PC-3 (cell line): ENCODE measurements at regions not wholly inside any gene's neighbourhood (a gene's known extent, or its start where the extent isn't known, plus 50 kb on each side); places are given as distances from the start of the nearest gene placed in this dataset.
A peak's percentile ranks its signal among the peaks of the same experiment; 100 is the strongest.

Source experiments
- ATAC-seq: fragments of 200-7000 bp; cut with Tn5 transposase; 2 replicates; pipeline ENCODE4 v1.9.1; 2020; ENCODE audit warnings: mild to moderate bottlenecking, moderate library complexity
- BruUV-seq: library from RNA; stranded (reverse); fragments of 400-500 nt; replicated peaks from 2 replicates; lab custom pipeline; 2021; lab: Mats Ljungman, UMichigan
- CTCF ChIA-PET: fragments of 300-600 bp; sonication (Branson Sonifier 250); formaldehyde crosslinking; loops from one replicate; lab custom pipeline; 2022; ENCODE audit warnings: antibody characterized with exemption; lab: Charles Lee
- POLR2A ChIA-PET: fragments of 300-600 bp; sonication (Branson Sonifier 250); formaldehyde crosslinking; loops from one replicate; lab custom pipeline; 2022; ENCODE audit warnings: antibody characterized with exemption; ENCODE audit not compliant: unreplicated experiment; lab: Charles Lee
- DNase-seq: peaks from one replicate; pipeline ENCODE4 v3.0.0-alpha.2; 2015
- H2AFZ ChIP-seq: fragments of 300-600 bp; sonication (generic); 2 replicates; pipeline ENCODE4 v1.6.0; 2016; ENCODE audit warnings: antibody characterized with exemption, low read length
- H3F3A ChIP-seq: fragments of 300-600 bp; sonication (generic); one replicate; pipeline ENCODE4 v1.6.0; 2017; ENCODE audit warnings: antibody characterized with exemption, low read length, control low read depth, mild to moderate bottlenecking; ENCODE audit not compliant: unreplicated experiment
- H3K27ac ChIP-seq: fragments of 300-600 bp; sonication (generic); 2 replicates; pipeline ENCODE4 v1.5.1; 2016; ENCODE audit warnings: mild to moderate bottlenecking, low read length
- H3K27me3 ChIP-seq: fragments of 300-600 bp; sonication (generic); 2 replicates; pipeline ENCODE4 v1.6.1; 2016; ENCODE audit warnings: low read length, mixed read lengths
- H3K36me3 ChIP-seq: fragments of 300-600 bp; sonication (generic); 2 replicates; pipeline ENCODE4 v1.6.1; 2016; ENCODE audit warnings: low read depth, mixed run types, low read length, mixed read lengths
- H3K4me1 ChIP-seq: fragments of 300-600 bp; sonication (generic); 2 replicates; pipeline ENCODE4 v1.5.1; 2016; ENCODE audit warnings: low read length; ENCODE audit not compliant: insufficient read depth
- H3K4me2 ChIP-seq: fragments of 300-600 bp; sonication (generic); 2 replicates; pipeline ENCODE4 v1.6.0; 2016; ENCODE audit warnings: low read length
- H3K4me3 ChIP-seq: fragments of 300-600 bp; sonication (generic); 2 replicates; pipeline ENCODE4 v1.5.1; 2016; ENCODE audit warnings: mild to moderate bottlenecking, low read length, mixed read lengths
- H3K79me2 ChIP-seq: fragments of 300-600 bp; sonication (generic); 2 replicates; pipeline ENCODE4 v1.6.1; 2017; ENCODE audit warnings: low read length, mixed read lengths
- H3K9ac ChIP-seq: fragments of 300-600 bp; sonication (generic); 2 replicates; pipeline ENCODE4 v1.6.0; 2016; ENCODE audit warnings: mild to moderate bottlenecking, low read length
- H3K9me2 ChIP-seq: fragments of 300-600 bp; sonication (generic); replicated peaks from 2 replicates; pipeline ENCODE4 v1.6.1; 2016; ENCODE audit warnings: mixed run types, low read length, mixed read lengths
- H3K9me3 ChIP-seq: fragments of 300-600 bp; sonication (generic); 2 replicates; pipeline ENCODE4 v1.6.1; 2016; ENCODE audit warnings: low read length, mixed read lengths
- H4K20me1 ChIP-seq: fragments of 300-600 bp; sonication (generic); 2 replicates; pipeline ENCODE4 v1.6.1; 2016; ENCODE audit warnings: low read length, mixed read lengths
- EZH2 ChIP-seq: fragments of 300-600 bp; sonication (generic); IDR thresholded peaks from one replicate; pipeline ENCODE4 v1.6.1; 2017; ENCODE audit warnings: antibody characterized with exemption, mild to moderate bottlenecking, low read length; ENCODE audit not compliant: unreplicated experiment
- EZH2phosphoT487 ChIP-seq: fragments of 300-600 bp; sonication (generic); IDR thresholded peaks from 2 replicates; pipeline ENCODE4 v1.6.1; 2018; ENCODE audit warnings: mild to moderate bottlenecking, antibody characterized with exemption, low read length, borderline replicate concordance
- intact Hi-C: fragments of 100-400 bp; cut with micrococcal nuclease; formaldehyde crosslinking; loops from 2 replicates; pipeline ENCODE4 v1.9.0; 2023
- TF ChIP-seq, protein P1 (sequence below): fragments of 300-600 bp; sonication (generic); conservative IDR thresholded peaks from 2 replicates; pipeline ENCODE4 v1.5.1; 2017; ENCODE audit warnings: antibody characterized with exemption, low read depth, mild to moderate bottlenecking, low read length

DNA sequence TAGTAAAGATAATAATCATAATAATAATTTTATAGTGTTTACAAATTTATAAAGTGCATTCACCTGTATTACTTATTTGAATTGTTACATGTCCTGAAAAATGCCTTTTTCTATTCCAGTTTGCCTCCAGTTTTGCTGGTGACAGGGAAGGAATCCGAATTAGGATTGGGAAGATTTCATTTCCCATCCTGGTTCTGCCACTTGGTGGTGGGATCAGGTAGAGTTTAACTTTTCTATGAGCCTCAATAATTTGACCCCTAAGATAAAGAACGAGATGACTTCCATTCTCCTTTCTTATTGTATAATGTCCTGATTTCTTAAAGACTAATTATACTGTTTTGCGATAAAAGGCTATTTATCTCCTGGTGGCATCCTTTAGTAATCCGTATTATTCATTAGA lies 1090.9 kb downstream of the RAPGEF2 start:
- intact Hi-C loops, result no loop called here
- ChIA-PET CTCF (no interaction called here), POLR2A (no interaction called here)
- Histone ChIP-seq H3K9me2 (no peaks in the 10 kb centered on the region), H3K4me3 (no peak overlapping the region), H3K4me2 (no peak overlapping the region), H3K36me3 (no peaks in the 10 kb centered on the region), H3K27me3 (no peaks in the 10 kb centered on the region), H3K79me2 (no peaks in the 10 kb centered on the region), H3K9ac (no peak overlapping the region), H4K20me1 (no peaks in the 10 kb centered on the region), H3K9me3 (no peaks in the 10 kb centered on the region), H3F3A (no peaks in the 10 kb centered on the region), H3K4me1 (no peaks in the 10 kb centered on the region), H2AFZ (no peak overlapping the region), H3K27ac (no peak overlapping the region)
- ATAC-seq, result no peak
- no TSS peak for BruUV-seq
- no peak for TF ChIP-seq EZH2phosphoT487
- TF ChIP-seq EZH2, result no peak
- DNase-seq, result no peak

DNA sequence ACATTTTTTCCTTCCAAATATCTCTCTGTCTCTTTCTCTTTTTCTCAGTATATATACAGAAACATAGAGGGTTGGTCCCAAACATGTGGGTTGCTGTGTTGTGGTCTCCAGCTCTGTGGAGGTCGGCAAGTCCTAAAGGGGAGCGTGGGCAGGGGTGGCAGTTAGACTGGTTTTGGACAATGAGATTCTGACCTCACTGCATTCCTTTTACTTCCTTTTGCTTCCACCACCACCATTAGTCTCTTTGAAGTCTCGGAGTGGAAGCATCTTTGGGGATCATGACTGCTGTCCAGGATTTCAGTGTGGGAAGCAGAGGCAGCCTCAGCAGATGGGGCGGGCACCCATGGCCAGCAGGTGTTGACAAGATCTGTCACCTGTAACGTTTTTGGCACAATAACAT lies 1091.8 kb downstream of the RAPGEF2 start:
- ATAC-seq, result no peak
- H3K27ac ChIP-seq, result no peak overlapping the region
- no peak for DNase-seq
- H3K79me2 ChIP-seq, result no peaks in the 10 kb centered on the region
- no peaks in the 10 kb centered on the region for H3K36me3 ChIP-seq
- H3K4me2 ChIP-seq, result no peak overlapping the region
- no peaks in the 10 kb centered on the region for H3F3A ChIP-seq
- no peak overlapping the region for H3K4me3 ChIP-seq
- H3K9ac ChIP-seq, result no peak overlapping the region
- H2AFZ ChIP-seq, result no peak overlapping the region
- H3K9me3 ChIP-seq, result no peaks in the 10 kb centered on the region
- H3K4me1 ChIP-seq, result no peaks in the 10 kb centered on the region
- H4K20me1 ChIP-seq, result no peaks in the 10 kb centered on the region
- H3K9me2 ChIP-seq, result no peaks in the 10 kb centered on the region
- intact Hi-C loops, result no loop called here
- CTCF ChIA-PET, result no interaction called here
- no peak for TF ChIP-seq EZH2phosphoT487
- TF ChIP-seq, protein P1, sequence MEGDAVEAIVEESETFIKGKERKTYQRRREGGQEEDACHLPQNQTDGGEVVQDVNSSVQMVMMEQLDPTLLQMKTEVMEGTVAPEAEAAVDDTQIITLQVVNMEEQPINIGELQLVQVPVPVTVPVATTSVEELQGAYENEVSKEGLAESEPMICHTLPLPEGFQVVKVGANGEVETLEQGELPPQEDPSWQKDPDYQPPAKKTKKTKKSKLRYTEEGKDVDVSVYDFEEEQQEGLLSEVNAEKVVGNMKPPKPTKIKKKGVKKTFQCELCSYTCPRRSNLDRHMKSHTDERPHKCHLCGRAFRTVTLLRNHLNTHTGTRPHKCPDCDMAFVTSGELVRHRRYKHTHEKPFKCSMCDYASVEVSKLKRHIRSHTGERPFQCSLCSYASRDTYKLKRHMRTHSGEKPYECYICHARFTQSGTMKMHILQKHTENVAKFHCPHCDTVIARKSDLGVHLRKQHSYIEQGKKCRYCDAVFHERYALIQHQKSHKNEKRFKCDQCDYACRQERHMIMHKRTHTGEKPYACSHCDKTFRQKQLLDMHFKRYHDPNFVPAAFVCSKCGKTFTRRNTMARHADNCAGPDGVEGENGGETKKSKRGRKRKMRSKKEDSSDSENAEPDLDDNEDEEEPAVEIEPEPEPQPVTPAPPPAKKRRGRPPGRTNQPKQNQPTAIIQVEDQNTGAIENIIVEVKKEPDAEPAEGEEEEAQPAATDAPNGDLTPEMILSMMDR, result no peak
- no peak for TF ChIP-seq EZH2
- BruUV-seq, result no TSS peak
- no peaks in the 10 kb centered on the region for H3K27me3 ChIP-seq
- POLR2A ChIA-PET, result no interaction called here

DNA sequence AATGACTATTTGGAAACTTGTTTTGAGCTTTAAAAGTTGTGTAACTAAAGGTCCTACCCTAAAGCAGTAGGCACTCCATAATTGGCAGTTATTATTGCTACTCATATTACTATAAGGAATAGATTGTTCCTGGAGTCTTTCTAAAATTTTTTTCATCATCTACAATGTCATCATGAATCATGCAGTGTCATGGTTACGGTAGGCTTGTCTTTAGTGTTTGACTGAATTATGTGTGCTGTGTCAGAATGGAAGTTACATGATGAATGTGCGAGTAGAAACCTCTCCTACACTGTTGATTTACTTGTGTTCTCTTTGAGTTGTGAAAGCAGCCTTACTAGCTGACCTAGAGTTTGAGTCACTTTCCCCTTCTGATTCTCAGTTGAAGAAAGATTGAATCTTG lies 1099.9 kb downstream of the RAPGEF2 start:
- no peak overlapping the region for H2AFZ ChIP-seq
- POLR2A ChIA-PET, result interaction anchor here (0.5 kb wide), 1 partner anchor 698 kb away, joined by 4 read pairs; no protein-coding TSS in a partner anchor
- no TSS peak for BruUV-seq

More for the DNA sequence above, 1099.9 kb downstream of the RAPGEF2 start:
- no peaks in the 10 kb centered on the region for H3K9me3 ChIP-seq
- H3K36me3 ChIP-seq, result no peaks in the 10 kb centered on the region
- H3K4me3 ChIP-seq, result no peak overlapping the region
- H3K9me2 ChIP-seq, result no peaks in the 10 kb centered on the region
- H3K27me3 ChIP-seq, result no peaks in the 10 kb centered on the region
- H4K20me1 ChIP-seq, result no peaks in the 10 kb centered on the region
- no peak overlapping the region for H3K27ac ChIP-seq
- 0 out of 2 replicates have a peak, but pooled peaks cover 3% of the 10 kb centered on the region for H3K4me1 ChIP-seq
- ATAC-seq (peak; percentile 89), DNase-seq (peak; percentile 66)
- H3K79me2 ChIP-seq, result no peaks in the 10 kb centered on the region
- no peaks in the 10 kb centered on the region for H3F3A ChIP-seq
- no peak overlapping the region for H3K9ac ChIP-seq
- no peak overlapping the region for H3K4me2 ChIP-seq
- no peak for TF ChIP-seq EZH2phosphoT487
- TF ChIP-seq, protein P1, result no peak
- intact Hi-C loops, result no loop called here
- CTCF ChIA-PET, result no interaction called here
